ENCODE measurements at regions not wholly inside any gene's neighbourhood (a gene's known extent, or its start where the extent isn't known, plus 50 kb on each side); places are given as distances from the start of the nearest gene placed in this dataset.

DNA sequence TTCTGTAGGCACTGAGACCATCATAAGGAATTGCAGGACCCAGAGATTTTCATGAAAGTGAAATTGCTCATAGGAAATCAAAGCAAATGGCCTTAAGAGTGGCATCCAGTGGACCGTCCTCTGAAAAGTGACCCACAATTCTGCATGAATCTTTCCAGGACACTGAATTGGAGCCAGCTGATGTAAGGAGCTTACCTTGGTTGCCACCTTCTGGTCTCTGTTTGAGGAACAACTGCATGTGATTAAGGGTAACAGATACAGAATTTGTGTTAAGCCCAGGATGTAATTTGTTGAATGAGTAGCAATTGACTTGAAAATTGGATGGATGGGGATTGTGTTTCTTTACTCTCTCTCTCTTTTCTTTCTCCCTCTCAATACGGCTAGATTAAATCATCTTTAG lies 49.9 kb upstream of the GAS1 start:
- TF ChIP-seq, protein P1, sequence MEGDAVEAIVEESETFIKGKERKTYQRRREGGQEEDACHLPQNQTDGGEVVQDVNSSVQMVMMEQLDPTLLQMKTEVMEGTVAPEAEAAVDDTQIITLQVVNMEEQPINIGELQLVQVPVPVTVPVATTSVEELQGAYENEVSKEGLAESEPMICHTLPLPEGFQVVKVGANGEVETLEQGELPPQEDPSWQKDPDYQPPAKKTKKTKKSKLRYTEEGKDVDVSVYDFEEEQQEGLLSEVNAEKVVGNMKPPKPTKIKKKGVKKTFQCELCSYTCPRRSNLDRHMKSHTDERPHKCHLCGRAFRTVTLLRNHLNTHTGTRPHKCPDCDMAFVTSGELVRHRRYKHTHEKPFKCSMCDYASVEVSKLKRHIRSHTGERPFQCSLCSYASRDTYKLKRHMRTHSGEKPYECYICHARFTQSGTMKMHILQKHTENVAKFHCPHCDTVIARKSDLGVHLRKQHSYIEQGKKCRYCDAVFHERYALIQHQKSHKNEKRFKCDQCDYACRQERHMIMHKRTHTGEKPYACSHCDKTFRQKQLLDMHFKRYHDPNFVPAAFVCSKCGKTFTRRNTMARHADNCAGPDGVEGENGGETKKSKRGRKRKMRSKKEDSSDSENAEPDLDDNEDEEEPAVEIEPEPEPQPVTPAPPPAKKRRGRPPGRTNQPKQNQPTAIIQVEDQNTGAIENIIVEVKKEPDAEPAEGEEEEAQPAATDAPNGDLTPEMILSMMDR (optimal IDR thresholded peaks at IDR 0.05 in 1 of 3, IDR thresholded peaks at IDR 0.05 in 1 of 3, conservative IDR thresholded peaks at IDR 0.05 in 1 of 3; ENCODE audit: extremely low read depth in 1 of 3, insufficient read depth in 2 of 3, low read length in 3 of 3), result no peak
- no peak for TF ChIP-seq EZH2 (IDR thresholded peaks at IDR 0.05; ENCODE audit: low read length)
